Colonic mucosa (tissue), 4 donors: ENCODE measurements at regions not wholly inside any gene's neighbourhood (a gene's known extent, or its start where the extent isn't known, plus 50 kb on each side); places are given as distances from the start of the nearest gene placed in this dataset.

Experiments
- DNase-seq: peaks from one replicate; pipeline ENCODE4 v3.0.0-alpha.2; 2020
- H3K27ac ChIP-seq: fragments of 200-600 bp; one replicate; pipeline ENCODE4 v1.8.0; 2021
- H3K27me3 ChIP-seq: fragments of 200-600 bp; one replicate; pipeline ENCODE4 v1.8.0; 2021
- H3K36me3 ChIP-seq: fragments of 200-600 bp; one replicate; pipeline ENCODE4 v1.8.0; 2021
- H3K4me1 ChIP-seq: fragments of 200-600 bp; one replicate; pipeline ENCODE4 v1.8.0; 2021; ENCODE audit warnings: mild to moderate bottlenecking
- H3K4me3 ChIP-seq: fragments of 200-600 bp; one replicate; pipeline ENCODE4 v1.8.0; 2021
- H3K9ac ChIP-seq, 2 donors: one replicate each; pipeline ENCODE4 v1.7.0; 2013; ENCODE audit warnings: control low read depth in 2 of 2, low read depth in 2 of 2, low read length in 2 of 2
- H3K9me3 ChIP-seq: fragments of 200-600 bp; one replicate; pipeline ENCODE4 v1.8.0; 2021
- intact Hi-C: fragments of 100-400 bp; cut with DNase I; formaldehyde crosslinking; loops from one replicate; pipeline ENCODE4 v1.14.1; 2022
- TF ChIP-seq, protein P1 (sequence below): fragments of 200-600 bp; IDR thresholded peaks from one replicate; pipeline ENCODE4 v1.8.0; 2022; ENCODE audit warnings: antibody characterized with exemption, mild to moderate bottlenecking
- donor health status: healthy.
- donor health status: DM: no; HTN: no; CAD: no.
- donor health status: DM: no; HTN: no; CAD: no.

DNA sequence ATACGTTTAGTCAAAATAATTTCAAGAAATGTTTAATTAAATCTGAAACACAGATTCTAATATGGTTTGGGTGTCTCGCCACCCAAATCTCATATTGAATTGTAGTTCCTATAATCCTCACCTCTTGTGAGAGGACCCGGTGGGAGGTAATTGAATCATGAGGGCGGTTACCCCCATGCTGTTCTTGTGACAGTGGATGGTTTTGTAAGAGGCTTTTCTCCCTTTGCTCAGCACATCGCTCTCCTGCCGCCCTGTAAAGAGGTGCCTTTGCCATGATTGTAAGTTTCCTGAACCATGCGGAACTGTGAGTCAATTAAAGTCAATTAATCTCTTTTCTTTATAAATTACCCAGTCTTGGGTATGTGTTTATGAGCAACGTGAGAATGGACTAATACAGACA, 1045.1 kb upstream of the POU3F3 start:
- no peak overlapping the region for H3K27ac ChIP-seq
- no peaks in the 10 kb centered on the region for H3K4me1 ChIP-seq
- TF ChIP-seq, protein P1, sequence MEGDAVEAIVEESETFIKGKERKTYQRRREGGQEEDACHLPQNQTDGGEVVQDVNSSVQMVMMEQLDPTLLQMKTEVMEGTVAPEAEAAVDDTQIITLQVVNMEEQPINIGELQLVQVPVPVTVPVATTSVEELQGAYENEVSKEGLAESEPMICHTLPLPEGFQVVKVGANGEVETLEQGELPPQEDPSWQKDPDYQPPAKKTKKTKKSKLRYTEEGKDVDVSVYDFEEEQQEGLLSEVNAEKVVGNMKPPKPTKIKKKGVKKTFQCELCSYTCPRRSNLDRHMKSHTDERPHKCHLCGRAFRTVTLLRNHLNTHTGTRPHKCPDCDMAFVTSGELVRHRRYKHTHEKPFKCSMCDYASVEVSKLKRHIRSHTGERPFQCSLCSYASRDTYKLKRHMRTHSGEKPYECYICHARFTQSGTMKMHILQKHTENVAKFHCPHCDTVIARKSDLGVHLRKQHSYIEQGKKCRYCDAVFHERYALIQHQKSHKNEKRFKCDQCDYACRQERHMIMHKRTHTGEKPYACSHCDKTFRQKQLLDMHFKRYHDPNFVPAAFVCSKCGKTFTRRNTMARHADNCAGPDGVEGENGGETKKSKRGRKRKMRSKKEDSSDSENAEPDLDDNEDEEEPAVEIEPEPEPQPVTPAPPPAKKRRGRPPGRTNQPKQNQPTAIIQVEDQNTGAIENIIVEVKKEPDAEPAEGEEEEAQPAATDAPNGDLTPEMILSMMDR: no peak
- no peak overlapping the region for H3K9ac ChIP-seq
- no peak for DNase-seq
- intact Hi-C loops: no loop called here
- no peaks in the 10 kb centered on the region for H3K9me3 ChIP-seq
- no peak overlapping the region for H3K4me3 ChIP-seq
- H3K27me3 ChIP-seq: no peaks in the 10 kb centered on the region
- H3K36me3 ChIP-seq: no peaks in the 10 kb centered on the region

DNA sequence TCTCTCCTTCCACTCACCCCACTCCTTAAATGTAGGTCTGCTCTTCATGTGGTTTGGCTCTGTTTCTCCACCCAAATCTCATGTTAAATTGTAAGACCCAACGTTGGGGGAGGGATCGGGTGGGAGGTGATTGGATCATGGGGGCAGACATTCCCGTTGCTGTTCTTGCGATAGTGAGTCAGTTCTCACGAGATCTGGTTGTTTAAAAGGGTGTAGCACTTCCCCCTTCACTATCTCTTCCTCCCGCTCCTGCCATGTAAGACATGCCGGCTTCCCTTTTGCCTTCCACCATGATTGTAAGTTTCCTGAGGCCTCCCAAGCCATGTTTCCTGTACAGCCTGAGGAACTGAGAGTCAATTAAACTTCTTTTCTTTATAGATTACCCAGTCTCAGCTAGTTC, 1044.5 kb upstream of the POU3F3 start:
- Histone ChIP-seq H3K9me3 (no peaks in the 10 kb centered on the region), H3K36me3 (no peaks in the 10 kb centered on the region), H3K27me3 (no peaks in the 10 kb centered on the region), H3K9ac (no peak overlapping the region), H3K4me1 (no peaks in the 10 kb centered on the region), H3K27ac (no peak overlapping the region), H3K4me3 (no peak overlapping the region)
- TF ChIP-seq, protein P1: no peak
- intact Hi-C loops: no loop called here
- DNase-seq: no peak

DNA sequence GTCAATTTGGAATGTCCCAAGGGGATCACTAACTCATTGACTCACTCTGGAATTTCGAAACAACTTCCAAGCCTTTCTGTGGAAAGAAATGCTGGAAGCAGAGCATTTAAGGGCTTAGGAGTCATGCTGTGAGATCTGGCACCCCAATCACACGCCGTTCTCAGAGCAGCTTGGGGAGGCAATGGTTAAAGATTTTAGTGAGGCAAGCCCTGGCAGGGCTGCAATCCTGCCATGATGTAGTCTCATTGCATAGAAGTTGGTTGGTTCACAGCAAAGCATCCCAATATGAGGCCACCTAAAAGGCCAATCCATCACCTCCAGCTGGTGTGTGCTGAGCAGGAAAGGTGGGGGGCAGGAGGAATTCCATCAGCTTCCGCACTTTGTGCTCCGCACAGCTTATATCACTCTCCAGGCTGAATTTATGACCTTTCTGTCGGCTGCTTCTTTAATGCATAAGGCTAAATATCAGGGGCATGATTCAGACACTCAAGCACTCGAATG, 1043.9 kb upstream of the POU3F3 start:
- intact Hi-C loops: no loop called here
- no peak for DNase-seq
- Histone ChIP-seq H3K9me3 (no peaks in the 10 kb centered on the region), H3K36me3 (no peaks in the 10 kb centered on the region), H3K27ac (no peak overlapping the region), H3K9ac (no peak overlapping the region), H3K4me1 (no peaks in the 10 kb centered on the region), H3K4me3 (no peak overlapping the region), H3K27me3 (no peaks in the 10 kb centered on the region)
- TF ChIP-seq, protein P1: no peak

DNA sequence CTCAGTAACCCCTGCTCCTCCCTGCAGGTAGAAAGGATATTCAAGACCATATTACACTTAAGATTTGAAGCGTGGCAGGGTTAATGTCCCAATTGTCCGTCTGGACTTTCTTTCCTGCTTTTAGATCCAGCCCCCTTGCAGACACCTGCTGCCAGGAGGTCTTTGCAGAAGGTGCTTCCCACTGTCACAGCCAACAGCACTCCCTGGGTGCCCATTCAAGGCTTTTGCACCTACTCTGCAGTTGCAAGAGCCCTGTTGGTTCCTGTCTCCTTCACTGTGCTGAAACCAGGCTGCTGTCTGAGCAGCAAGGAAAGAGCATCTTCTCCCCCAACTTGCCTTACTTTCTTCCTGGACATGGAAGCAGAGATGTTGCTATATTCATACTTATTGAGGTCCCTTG, 1043.0 kb upstream of the POU3F3 start:
- intact Hi-C loops: no loop called here
- TF ChIP-seq, protein P1: no peak
- Histone ChIP-seq H3K4me1 (no peaks in the 10 kb centered on the region), H3K27ac (no peak overlapping the region), H3K4me3 (no peak overlapping the region), H3K9me3 (no peaks in the 10 kb centered on the region), H3K9ac (no peak overlapping the region), H3K27me3 (no peaks in the 10 kb centered on the region), H3K36me3 (no peaks in the 10 kb centered on the region)
- no peak for DNase-seq

DNA sequence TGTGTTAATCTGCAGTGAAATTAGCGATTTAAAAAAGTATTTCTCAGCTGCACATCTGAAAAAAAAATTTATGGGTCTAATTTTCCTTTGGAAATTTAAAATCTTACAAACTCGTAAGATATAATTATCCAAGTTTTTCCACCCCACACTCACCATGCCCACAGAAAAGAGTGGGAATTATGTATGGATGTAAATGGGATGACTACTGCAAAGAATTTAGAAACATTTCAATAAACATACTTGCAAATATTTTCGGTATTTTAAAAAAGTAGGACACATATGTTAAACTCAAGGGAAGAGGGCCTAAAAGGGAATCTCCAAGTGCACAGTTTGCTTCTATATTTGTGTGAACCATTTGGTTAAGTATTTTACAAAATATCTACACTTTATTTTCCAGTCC, 1039.9 kb upstream of the POU3F3 start:
- no peaks in the 10 kb centered on the region for H3K4me1 ChIP-seq
- DNase-seq: no peak
- H3K9me3 ChIP-seq: no peaks in the 10 kb centered on the region
- no peaks in the 10 kb centered on the region for H3K27me3 ChIP-seq
- no peaks in the 10 kb centered on the region for H3K36me3 ChIP-seq
- intact Hi-C loops: no loop called here
- H3K9ac ChIP-seq: no peak overlapping the region
- H3K4me3 ChIP-seq: no peak overlapping the region
- TF ChIP-seq, protein P1: no peak
- no peak overlapping the region for H3K27ac ChIP-seq

- Histone ChIP-seq H3K4me1 (no peaks in the 10 kb centered on the region), H3K9me3 (no peaks in the 10 kb centered on the region), H3K36me3 (no peaks in the 10 kb centered on the region), H3K27ac (no peak overlapping the region), H3K9ac (no peak overlapping the region), H3K4me3 (no peak overlapping the region), H3K27me3 (no peaks in the 10 kb centered on the region)
- intact Hi-C loops: no loop called here
- no peak for DNase-seq
- TF ChIP-seq, protein P1: no peak
Measured at GRCh38 chr2:103815731-103816130, 1038.2 kb upstream of the POU3F3 start.
